ENCODE measurements at regions not wholly inside any gene's neighbourhood (a gene's known extent, or its start where the extent isn't known, plus 50 kb on each side); places are given as distances from the start of the nearest gene placed in this dataset.

DNA sequence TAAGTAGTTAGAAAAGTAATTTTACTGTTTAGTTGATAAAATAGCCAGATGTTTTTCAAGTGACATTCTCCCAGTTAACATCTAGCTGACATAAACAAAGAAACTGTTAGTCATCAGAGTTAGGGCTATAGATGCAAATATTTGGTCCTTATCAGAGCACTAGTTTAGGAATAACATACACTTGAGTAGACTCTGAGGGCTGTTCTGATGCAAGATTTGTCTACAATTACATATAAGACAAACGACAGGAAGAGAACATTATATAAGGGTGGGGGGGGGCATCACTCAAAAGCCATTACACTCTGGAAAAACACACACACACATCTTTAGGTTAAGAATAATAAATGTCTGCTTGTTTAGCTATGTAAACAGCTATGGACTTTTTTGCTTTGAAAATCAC lies 554.4 kb upstream of the LRRTM1 start:
- DNase-seq: no peak

DNA sequence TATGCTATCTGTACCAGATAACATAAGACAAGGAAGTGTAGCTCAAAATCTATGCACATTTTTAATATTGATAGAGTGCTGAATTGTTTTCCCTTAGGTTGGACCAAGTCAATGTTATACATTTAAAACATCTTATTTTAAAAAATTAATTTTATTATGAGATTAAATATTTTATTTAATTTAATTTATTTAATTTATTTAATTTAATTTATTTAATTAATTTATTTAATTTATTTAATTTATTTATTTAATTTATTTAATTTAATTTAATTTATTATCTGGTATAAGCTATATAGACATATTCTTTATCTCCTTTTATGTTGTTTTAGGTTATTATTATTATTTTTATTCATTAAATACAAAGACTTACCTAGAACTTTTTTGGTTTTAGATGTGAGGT lies 551.7 kb upstream of the LRRTM1 start:
- no peak for DNase-seq

GRCh38 chr2:80854831-80855230 lies 550.3 kb upstream of the LRRTM1 start:
- no peak for DNase-seq

DNA sequence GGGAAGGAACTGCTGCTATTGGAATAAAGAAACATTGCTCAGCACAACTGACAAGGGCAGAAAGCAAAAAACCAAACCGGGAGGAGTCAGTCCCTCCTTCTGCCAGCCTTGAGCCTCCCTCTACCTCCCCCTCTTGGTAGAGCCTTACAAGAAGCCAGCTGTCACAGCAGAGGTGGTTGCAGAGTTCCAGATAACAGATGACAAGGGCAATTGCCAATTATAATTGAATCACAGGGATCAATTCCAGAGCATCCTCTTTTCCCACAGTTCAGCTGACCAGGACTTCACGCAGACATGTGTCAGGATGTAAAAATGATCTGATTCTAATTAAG lies 548.2 kb upstream of the LRRTM1 start:
- DNase-seq: no peak

DNA sequence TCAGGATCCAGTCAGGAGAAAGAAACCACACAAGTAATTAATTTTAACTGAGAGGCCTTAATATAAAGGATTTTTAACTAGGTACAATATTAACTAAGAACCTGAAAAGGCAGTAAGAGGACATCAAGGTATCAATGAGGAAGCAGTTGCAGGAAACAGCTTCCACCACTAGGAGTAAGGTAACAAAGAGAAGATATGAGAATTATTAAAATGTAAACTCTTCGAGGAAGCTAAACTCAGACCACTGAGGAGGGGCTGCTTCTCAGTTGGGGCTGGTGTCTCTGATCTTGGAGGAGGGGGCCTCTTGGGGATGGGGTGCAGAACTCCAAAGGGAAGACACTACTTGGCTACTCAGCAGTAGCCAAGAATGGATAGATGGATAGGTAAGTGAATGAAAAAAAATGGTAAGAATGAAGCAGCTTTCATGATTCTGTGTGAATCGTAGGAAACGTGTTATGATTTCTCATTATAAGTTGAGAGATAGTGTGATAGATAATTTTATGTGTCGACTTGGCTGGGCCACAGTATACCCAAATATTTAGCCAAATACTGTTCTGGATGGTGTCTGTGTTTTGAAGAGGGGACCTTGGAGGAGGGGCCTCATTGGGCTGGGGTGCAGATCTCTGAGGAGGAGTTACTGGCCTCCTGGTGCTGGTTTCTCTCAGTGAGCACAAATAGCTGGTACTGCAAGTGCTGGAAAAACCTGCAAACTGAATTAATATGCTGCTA lies 547.7 kb upstream of the LRRTM1 start:
- no peak for DNase-seq

DNA sequence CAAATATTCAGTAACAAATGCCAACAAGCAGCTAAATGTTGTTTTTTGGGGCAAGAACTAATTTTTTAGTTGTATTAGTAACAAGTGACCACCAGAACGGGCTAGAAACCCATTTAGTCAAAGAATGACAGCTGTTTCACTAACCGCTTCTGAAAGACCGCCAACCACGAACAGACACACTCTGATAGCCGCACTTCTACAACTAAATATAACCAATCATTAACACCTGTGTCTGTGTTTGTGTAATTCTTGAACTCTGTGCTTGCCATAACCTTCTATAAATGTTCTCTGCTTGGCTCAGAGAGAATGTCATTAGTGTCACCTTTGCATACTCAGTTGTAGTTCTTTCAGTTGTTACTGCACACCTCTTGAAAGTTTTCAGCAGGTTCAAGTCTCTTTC lies 526.3 kb upstream of the LRRTM1 start:
- no peak for DNase-seq

GRCh38 chr2:80822999-80823398 lies 518.4 kb upstream of the LRRTM1 start:
- no peak for DNase-seq

DNA sequence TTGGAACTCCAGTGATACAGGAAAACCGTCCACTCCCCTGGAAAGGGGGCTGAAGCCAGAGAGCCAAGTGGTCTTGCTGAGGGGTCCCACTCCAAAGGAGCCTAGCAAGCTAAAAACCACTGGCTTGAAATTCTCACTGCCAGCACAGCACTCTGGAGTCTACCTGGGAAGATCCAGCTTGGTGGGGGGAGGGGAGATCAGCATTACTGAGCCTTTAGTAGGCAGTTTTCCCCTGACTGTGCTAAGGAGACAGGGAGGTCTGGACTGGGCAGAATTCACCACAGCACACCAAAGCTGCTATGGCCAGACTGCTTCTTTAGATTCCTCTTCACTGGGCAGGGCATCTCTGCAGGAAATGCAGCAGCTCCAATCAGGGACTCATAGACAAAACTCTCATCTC lies 510.7 kb upstream of the LRRTM1 start:
- no peak for DNase-seq

GRCh38 chr2:80786584-80786983 lies 482.0 kb upstream of the LRRTM1 start:
- DNase-seq: no peak

- DNase-seq: no peak
These were observed 474.2 kb upstream of the LRRTM1 start for GRCh38 chr2:80778704-80779103.

DNA sequence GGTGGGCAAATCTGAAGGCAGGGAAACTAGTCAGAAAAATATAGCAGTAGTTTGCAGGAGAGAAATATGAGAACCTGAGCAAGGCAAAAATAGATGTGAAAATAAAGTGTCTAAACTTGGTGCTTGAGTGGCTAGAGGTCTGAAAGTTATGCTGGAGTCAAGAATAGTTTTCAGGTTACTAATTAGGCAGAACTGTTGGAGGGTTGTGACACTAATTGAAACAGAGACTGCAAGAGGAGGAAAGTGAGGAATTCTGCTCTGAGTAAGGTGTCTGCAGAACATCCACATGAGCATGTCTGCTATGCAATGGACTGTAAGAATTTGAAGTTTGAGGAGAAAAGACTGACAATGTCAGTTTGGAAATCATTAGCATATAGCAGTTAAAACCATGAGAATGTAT lies 444.0 kb upstream of the LRRTM1 start:
- DNase-seq: no peak

DNA sequence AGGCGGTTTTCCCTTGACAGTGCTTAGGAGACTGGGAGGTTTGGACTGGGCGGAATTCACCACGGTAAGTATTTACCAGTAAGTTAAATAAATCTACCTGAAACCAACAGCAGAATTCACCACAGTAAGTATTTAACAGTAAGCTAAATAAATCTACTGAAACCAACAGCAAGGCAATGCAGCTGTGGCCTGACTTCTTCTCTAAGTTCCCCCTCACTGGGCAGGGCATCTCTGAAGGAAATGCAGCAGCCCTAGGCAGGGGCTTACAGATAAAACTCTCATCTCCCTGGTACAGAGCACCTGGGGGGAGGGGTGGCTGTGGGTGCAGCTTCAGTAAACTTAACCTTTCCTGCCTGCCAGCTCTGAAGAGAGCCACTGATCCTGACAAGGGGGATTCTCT lies 432.5 kb upstream of the LRRTM1 start:
- DNase-seq: no peak

DNA sequence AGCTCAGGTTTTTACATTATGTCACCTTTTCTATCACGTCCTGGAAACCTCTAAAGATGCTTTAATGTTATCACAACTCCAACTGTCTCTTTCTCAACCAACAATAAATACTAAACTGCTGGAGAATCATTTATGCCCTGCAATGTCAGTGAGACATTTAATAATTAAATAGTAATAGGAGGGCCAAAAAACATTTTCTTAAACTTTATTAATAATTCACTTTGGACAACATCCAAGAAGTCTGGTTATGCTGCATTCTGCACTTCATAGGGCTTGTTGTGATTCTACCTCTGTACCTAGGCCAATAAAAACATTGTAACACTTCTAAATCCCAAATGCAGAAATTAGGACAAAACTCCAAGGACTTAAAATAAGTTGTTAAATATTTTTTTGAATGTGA lies 420.4 kb upstream of the LRRTM1 start:
- DNase-seq: no peak

DNA sequence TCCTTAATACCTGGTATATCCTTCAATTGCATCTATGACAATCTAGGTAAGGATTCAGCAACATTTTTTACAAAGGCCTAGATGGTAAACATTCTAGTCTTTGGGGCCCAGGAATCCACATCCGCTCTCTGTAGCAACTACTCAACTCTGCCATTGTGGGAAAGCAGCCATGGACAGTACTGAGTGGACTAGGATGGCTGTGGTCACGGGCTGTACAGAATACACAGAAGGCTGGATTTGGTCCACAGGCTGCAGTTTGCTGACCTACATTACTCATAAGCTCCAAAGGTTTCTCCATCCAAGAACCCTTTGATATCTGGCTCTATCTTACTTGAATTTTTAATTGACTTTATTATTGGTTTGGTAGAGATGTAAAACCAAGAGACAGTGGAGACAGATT lies 418.3 kb upstream of the LRRTM1 start:
- DNase-seq: no peak

- DNase-seq: no peak
These were observed 415.1 kb upstream of the LRRTM1 start for GRCh38 chr2:80719607-80720006.

DNA sequence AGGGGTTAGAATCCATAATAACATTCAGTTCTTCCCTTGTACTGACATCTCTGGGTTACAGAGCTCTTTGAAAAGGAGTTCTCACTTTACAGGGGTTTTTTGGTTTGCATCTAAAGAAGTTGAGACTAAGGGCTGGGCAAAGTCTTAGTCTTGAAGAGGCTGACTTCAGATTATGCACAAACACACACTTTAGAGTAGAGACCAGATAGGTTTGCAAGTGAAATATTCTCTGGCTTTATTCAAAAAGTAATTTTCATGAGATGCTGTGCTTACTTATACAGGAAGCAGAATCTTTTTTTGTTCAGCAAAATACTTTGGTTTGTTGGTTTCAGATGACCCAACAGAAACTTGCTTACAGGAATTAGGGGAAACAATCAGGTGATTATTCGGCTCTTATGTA lies 410.9 kb upstream of the LRRTM1 start:
- no peak for DNase-seq

GRCh38 chr2:80711915-80712314 lies 407.4 kb upstream of the LRRTM1 start:
- DNase-seq: no peak

- no peak for DNase-seq
These were observed 402.4 kb upstream of the LRRTM1 start for GRCh38 chr2:80706951-80707350.

GRCh38 chr2:80706541-80706940 lies 402.0 kb upstream of the LRRTM1 start:
- DNase-seq: no peak

- no peak for DNase-seq
These were observed 399.0 kb upstream of the LRRTM1 start for GRCh38 chr2:80703532-80703931.

DNA sequence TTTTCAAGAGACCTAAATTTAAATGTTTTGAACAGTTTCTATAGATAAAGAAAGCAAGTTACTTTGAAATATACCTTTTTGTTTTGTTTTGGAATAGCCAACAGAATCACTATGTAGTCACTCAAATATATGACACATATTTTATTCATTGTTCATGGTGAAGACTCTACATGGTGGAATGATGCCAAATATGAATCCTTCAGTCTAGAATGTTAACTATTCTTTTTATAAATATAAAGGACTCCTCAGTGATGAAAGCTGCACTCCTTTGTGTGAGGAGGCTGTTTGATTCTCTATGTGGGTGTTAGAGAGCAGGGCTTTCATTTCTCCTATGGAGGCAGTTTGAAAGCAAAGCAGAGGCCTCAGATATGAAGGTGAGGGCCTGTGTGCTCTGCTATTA lies 396.4 kb upstream of the LRRTM1 start:
- DNase-seq: no peak

All from DMS79 treated with DMSO at 0.1 percent for 48 hours (cell line).